Epithelial cell of esophagus (primary cell): ENCODE measurements at regions not wholly inside any gene's neighbourhood (a gene's known extent, or its start where the extent isn't known, plus 50 kb on each side); places are given as distances from the start of the nearest gene placed in this dataset.

Experiments used
- DNase-seq: peaks from one replicate; pipeline ENCODE4 v3.0.0; 2010; ENCODE audit warnings: low read depth
- H3K4me3 ChIP-seq: 2 replicates; pipeline ENCODE4 v1.5.1; 2011; ENCODE audit warnings: mild to moderate bottlenecking, low read length, control low read depth
- TF ChIP-seq, protein P1 (sequence below): IDR thresholded peaks from 2 replicates; pipeline ENCODE4 v1.5.1; 2011; ENCODE audit warnings: low read depth, mild to moderate bottlenecking, low read length, control low read depth, inconsistent platforms; ENCODE audit not compliant: insufficient read depth; ENCODE audit errors: missing control alignments

GRCh38 chr7:65317372-65317771 is 56.3 kb upstream of the ZNF92 start:
- DNase-seq = no peak
- no peak overlapping the region for H3K4me3 ChIP-seq
- TF ChIP-seq, protein P1, sequence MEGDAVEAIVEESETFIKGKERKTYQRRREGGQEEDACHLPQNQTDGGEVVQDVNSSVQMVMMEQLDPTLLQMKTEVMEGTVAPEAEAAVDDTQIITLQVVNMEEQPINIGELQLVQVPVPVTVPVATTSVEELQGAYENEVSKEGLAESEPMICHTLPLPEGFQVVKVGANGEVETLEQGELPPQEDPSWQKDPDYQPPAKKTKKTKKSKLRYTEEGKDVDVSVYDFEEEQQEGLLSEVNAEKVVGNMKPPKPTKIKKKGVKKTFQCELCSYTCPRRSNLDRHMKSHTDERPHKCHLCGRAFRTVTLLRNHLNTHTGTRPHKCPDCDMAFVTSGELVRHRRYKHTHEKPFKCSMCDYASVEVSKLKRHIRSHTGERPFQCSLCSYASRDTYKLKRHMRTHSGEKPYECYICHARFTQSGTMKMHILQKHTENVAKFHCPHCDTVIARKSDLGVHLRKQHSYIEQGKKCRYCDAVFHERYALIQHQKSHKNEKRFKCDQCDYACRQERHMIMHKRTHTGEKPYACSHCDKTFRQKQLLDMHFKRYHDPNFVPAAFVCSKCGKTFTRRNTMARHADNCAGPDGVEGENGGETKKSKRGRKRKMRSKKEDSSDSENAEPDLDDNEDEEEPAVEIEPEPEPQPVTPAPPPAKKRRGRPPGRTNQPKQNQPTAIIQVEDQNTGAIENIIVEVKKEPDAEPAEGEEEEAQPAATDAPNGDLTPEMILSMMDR = no peak

DNA sequence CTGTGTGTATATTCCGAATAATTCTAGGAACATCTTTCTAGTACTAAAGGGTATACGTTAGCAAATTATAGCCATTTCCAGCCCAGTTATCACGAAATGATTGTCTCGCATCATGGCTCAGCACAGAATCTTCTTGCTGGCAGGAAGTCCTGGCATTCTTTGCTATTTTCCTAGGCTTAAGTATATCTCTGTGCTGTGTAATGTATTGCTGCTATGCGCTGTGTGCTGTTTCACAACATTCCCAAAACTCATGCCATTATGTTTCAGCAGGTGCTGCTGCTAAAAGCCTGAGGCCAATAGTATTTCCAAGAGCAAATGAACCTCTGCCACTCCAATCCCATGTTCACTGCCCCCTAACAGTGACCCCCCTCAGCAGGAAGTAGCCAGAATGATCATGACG is 62.9 kb upstream of the ZNF92 start:
- TF ChIP-seq, protein P1 = no peak
- no peak for DNase-seq
- H3K4me3 ChIP-seq = no peak overlapping the region

DNA sequence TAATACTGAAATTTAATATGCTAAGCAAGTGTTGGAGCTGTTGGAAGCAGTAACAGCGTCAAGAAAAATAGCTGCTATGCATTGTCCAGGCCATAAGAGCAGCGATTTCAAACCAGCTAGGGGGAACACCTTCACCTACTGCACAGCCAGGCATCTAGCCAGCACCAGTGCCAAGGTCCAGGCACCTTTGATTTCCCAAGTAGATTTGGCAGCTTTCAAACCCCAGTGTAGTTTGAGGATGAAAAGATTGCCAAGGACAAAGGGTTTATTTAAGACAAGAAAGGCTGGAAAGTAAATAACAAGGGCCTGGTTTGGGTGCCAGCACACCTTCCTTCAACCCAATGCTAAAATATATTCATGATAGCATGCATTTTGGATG is 65.4 kb upstream of the ZNF92 start:
- TF ChIP-seq, protein P1 = no peak
- no peak overlapping the region for H3K4me3 ChIP-seq
- DNase-seq = no peak

GRCh38 chr7:65307651-65308299 is 65.9 kb upstream of the ZNF92 start:
- peak; percentile 64 for DNase-seq
- H3K4me3 ChIP-seq = no peak overlapping the region
- TF ChIP-seq, protein P1 = peak; percentile 88

DNA sequence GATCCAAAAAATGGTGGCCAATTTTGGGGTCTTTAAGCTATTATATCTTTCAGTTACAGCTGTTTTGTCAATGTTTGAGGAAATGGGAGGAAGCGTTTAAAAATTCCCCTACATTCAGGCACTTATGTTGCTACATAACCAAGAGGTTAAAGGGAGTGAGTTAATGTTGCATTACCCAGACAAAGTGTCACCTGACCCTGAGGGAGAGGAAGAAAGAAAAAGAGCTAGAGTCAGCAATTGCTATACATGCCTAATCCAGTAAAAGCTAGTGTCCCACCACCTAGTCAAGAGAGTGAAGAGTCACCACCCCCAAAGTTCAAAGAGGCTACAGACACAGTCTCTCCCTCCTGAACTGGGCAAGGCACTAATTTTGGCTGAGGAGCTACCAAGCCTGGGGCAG is 69.5 kb upstream of the ZNF92 start:
- TF ChIP-seq, protein P1 = no peak
- no peak overlapping the region for H3K4me3 ChIP-seq
- no peak for DNase-seq

DNA sequence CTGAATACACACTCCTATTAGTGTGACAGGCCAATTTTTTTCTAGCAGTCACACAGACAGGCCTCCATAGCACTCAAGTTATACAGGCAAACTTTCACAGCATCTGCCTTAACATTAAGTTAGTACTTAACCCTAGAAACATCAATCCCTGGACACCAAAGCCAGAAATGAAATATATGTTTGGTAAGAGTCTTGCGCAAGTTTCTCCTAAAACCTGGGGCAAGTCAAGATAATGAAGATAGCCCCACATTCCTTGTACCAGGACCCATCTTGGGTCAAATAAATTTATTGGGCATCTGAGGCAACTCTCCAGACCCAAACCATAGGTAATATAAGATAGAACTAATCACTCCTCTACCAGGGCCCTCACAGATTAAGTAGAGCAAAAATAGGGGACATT is 70.8 kb upstream of the ZNF92 start:
- TF ChIP-seq, protein P1 = no peak

GRCh38 chr7:65301007-65301406 is 72.6 kb upstream of the ZNF92 start:
- TF ChIP-seq, protein P1 = no peak
- no peak for DNase-seq
- no peak overlapping the region for H3K4me3 ChIP-seq

More for the DNA sequence above, 70.8 kb upstream of the ZNF92 start:
- no peak for DNase-seq
- H3K4me3 ChIP-seq = no peak overlapping the region
